GM18505 (cell line): ENCODE measurements at regions not wholly inside any gene's neighbourhood (a gene's known extent, or its start where the extent isn't known, plus 50 kb on each side); places are given as distances from the start of the nearest gene placed in this dataset.
"Not testable (repeated sequence)": the region's sequence is repeated elsewhere in the genome, so short reads cannot be mapped to it uniquely, and the experiment has no call there.

Experiments used
- ATAC-seq: cut with Tn5 transposase; IDR thresholded peaks from one replicate; pipeline ENCODE4 v1.9.1; 2021; ENCODE audit not compliant: unreplicated experiment
- POLR2A ChIP-seq: IDR thresholded peaks from 4 replicates; pipeline ENCODE4 v1.6.1; 2011; ENCODE audit warnings: borderline replicate concordance; ENCODE audit not compliant: insufficient read depth, insufficient read length; ENCODE audit errors: extremely low read depth

GRCh38 chr6:168858926-168859325, 394.7 kb downstream of the THBS2 start:
- no peak for TF ChIP-seq POLR2A

GRCh38 chr6:168856914-168857313, 396.7 kb downstream of the THBS2 start:
- TF ChIP-seq POLR2A, result no peak
- no peak for ATAC-seq

More at GRCh38 chr6:168858926-168859325, 394.7 kb downstream of the THBS2 start:
- no peak for ATAC-seq

- ATAC-seq, result no peak
Observed at GRCh38 chr6:168852376-168852884, 401.2 kb downstream of the THBS2 start.

GRCh38 chr6:168851460-168852375, 401.9 kb downstream of the THBS2 start:
- ATAC-seq, result no peak
- TF ChIP-seq POLR2A, result no peak

More at GRCh38 chr6:168852376-168852884, 401.2 kb downstream of the THBS2 start:
- no peak for TF ChIP-seq POLR2A

DNA sequence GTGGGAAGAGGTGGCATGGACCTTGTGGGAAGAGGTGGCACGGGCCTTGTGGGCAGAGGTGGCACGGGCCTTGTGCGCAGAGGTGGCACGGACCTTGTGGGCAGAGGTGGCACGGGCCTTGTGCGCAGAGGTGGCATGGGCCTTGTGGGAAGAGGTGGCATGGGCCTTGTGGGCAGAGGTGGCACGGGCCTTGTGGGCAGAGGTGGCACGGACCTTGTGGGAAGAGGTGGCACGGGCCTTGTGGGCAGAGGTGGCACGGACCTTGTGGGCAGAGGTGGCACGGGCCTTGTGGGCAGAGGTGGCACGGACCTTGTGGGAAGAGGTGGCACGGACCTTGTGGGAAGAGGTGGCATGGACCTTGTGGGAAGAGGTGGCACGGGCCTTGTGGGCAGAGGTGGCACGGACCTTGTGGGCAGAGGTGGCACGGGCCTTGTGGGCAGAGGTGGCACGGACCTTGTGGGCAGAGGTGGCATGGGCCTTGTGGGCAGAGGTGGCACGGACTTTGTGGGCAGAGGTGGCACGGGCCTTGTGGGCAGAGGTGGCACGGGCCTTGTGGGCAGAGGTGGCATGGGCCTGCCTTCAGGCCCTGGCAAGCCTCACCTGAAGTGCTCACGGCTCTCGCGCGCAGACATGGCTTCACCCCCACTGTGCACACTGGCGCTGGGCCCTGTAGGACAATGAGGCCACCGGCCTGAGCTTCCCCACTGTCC, 403.5 kb downstream of the THBS2 start:
- ATAC-seq, result not testable (repeated sequence)

DNA sequence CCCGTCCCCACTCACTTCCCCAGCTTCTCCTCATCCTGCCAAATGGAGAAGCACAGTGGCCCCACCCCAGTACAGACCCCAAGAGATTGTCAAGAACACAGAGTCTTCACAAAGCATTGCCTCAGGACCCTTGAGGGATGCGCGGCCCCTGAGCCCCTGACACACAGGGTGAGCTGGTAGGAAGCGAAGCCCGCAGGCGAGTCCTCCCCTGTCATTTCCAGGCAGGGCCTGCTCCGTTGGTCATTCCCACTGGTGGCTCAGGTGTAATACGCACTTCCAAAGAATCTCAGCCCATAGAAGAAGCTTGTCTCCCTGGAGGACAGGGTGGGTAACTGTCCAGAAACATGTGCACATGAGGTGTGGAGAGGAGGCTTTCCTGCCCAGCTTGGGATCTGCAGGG, 404.2 kb downstream of the THBS2 start:
- no peak for TF ChIP-seq POLR2A
- ATAC-seq, result no peak

DNA sequence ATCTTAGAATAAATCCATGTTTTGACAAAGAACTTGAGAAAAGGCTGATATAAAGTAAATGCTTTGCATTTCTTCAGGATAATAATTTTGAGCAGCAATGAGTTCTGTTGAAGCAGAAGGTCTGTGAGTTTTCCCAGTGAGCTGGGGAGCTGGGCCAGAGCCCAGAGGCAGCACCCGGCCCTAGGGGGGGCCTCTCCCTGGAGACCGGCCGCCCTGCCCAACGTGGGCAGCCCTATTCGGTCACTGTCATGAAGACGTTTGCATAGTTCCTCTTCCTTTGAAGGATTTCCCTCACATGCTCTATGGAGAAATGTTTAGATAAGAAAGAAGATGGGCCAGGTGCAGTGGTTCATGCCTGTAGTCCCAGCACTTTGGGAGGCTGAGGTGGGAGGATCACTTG, 404.8 kb downstream of the THBS2 start:
- no peak for ATAC-seq
- no peak for TF ChIP-seq POLR2A

- no peak for ATAC-seq
- no peak for TF ChIP-seq POLR2A
Observed at GRCh38 chr6:168844821-168845609, 404.0 kb downstream of the SMOC2 start.

- not testable (repeated sequence) for ATAC-seq
Observed at GRCh38 chr6:168842632-168843212, 401.7 kb downstream of the SMOC2 start.

- no peak for ATAC-seq
- TF ChIP-seq POLR2A, result no peak
Observed at GRCh38 chr6:168841609-168842278, 400.8 kb downstream of the SMOC2 start.

GRCh38 chr6:168840932-168841331, 399.9 kb downstream of the SMOC2 start:
- ATAC-seq, result not testable (repeated sequence)

GRCh38 chr6:168840299-168840698, 399.3 kb downstream of the SMOC2 start:
- not testable (repeated sequence) for ATAC-seq

DNA sequence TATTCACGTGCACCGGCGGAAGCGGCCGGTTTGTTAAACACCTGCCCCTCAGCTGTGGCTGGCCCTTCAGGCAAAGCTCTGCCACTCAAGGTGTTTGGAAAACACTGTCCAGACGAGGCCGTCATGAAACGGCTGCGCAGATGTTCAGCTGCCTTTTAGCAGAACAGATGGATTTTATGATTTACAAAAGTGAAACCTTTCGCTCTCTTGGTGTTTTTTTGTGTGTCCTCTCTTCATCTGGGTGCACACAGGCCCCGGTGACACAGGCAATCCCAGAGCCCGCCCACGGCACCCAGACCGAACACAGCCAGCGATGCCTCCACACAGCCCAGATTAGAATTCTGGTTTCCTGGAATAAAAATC, 397.0 kb downstream of the SMOC2 start:
- no peak for TF ChIP-seq POLR2A
- no peak for ATAC-seq
